ENCODE measurements at regions not wholly inside any gene's neighbourhood (a gene's known extent, or its start where the extent isn't known, plus 50 kb on each side); places are given as distances from the start of the nearest gene placed in this dataset.

DNA sequence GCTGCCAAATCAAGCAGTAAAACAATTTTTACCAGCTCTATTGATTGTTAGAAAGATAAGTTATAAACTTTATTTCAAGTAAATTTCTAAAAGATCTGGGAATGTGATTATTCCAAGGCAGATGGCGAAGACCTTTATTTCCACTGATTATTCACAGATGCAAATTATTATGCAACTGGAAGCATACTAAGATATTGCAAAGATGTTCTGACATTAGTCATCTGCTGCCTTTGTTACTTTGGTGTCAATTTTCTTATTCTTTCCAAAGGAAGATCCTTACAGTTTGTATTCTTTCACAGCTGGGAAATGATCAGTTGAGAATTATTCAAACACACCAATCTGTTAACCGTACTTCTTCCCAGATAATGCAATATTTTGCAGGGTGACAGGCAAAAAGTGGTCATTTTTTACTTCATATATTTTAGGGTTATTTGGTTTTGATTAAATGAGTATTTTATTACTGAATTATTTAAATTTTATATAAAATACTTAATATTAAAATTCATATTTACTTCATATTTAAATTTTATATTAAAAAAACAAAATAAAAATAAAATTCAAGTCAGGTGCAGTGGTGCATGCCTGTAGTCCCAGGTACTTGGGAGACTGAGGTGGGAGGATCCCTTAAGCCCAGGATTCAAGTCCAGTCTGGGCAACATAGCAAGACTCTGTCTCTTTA lies 171.3 kb downstream of the FZD1 start:
- TF ChIP-seq, protein P1, sequence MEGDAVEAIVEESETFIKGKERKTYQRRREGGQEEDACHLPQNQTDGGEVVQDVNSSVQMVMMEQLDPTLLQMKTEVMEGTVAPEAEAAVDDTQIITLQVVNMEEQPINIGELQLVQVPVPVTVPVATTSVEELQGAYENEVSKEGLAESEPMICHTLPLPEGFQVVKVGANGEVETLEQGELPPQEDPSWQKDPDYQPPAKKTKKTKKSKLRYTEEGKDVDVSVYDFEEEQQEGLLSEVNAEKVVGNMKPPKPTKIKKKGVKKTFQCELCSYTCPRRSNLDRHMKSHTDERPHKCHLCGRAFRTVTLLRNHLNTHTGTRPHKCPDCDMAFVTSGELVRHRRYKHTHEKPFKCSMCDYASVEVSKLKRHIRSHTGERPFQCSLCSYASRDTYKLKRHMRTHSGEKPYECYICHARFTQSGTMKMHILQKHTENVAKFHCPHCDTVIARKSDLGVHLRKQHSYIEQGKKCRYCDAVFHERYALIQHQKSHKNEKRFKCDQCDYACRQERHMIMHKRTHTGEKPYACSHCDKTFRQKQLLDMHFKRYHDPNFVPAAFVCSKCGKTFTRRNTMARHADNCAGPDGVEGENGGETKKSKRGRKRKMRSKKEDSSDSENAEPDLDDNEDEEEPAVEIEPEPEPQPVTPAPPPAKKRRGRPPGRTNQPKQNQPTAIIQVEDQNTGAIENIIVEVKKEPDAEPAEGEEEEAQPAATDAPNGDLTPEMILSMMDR (IDR thresholded peaks at IDR 0.05), result no peak
- TF ChIP-seq POLR2A (IDR thresholded peaks at IDR 0.05), result no peak
